ENCODE measurements at regions not wholly inside any gene's neighbourhood (a gene's known extent, or its start where the extent isn't known, plus 50 kb on each side); places are given as distances from the start of the nearest gene placed in this dataset.

GRCh38 chr6:16979677-16980370, 122.0 kb upstream of the STMND1 start:
- no peak for TF ChIP-seq POLR2A (IDR thresholded peaks at IDR 0.05)
- TF ChIP-seq CTCF (IDR thresholded peaks at IDR 0.05), result no peak
- intact Hi-C loops (cut with DNase I; ENCODE audit: low total_unique reads), result no loop called here
- no peak for DNase-seq (ENCODE audit: low spot score in 2 of 2)
- WGBS, 2 donors, result 88 to 90% methylated on average over 7 of the region's 7 CpGs
- H3K4me3 ChIP-seq (ENCODE audit: low read depth, poor library complexity, severe bottlenecking), result no peak overlapping the region

DNA sequence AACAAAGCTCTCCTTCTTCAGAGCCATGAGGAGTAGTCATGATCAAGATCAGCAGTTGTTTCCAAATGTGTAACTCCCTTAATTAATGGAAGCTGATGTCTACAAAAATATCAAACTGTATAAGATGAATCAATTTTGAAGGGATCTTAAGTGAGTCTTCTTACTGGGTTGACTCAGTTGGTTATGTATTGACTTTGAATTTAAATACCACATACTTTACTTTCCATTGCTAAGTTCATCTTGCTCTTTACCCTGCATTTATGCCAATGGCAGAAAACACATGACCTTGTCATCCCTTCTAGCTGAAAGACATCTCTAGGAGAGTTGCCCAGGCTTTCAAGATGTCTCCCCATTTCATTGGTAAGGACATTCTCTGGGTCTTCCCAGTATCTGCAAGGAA, 123.2 kb upstream of the STMND1 start:
- no peak for DNase-seq (ENCODE audit: low spot score in 2 of 2)
- H3K4me3 ChIP-seq (ENCODE audit: low read depth, poor library complexity, severe bottlenecking), result no peak overlapping the region
- intact Hi-C loops (cut with DNase I; ENCODE audit: low total_unique reads), result no loop called here
- TF ChIP-seq POLR2A (IDR thresholded peaks at IDR 0.05), result no peak
- TF ChIP-seq CTCF (IDR thresholded peaks at IDR 0.05), result no peak

DNA sequence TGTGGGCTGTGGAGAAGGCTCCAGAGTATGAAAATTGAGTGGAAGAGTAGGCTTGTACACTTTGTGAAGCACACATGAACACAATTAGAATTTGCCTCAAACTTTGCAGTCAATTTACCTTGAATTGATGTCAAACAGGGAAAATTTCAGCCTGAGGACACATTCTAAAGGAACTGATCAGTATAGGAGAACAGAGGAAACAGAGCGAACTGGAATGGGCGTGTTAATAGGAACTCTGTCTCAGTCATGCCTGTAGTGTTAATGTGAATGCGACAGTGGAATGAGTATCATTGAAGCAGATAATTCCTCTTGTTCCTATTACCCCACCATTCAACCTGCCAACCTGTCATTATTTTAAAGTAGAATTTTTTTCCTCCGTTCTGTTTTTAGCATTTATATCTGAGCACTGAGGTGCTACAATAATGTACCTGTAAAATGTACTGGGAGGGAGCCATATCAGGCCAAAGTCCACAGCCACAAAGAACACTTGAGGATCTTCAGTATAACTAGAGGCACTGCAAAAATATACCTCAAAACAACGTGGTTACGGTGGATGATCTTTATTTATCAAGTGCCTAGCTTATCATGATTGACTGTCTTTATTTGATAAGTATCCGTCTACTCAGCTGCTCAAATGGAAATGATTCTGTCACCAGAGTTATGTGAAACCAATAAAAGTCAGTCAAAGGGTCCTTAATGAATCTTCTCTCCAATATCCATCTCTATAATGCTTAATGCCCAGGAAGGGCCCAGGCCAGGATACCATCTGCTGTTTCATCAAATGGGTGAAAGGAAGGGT, 125.3 kb upstream of the STMND1 start:
- intact Hi-C loops (cut with DNase I; ENCODE audit: low total_unique reads), result no loop called here
- no peak overlapping the region for H3K4me3 ChIP-seq (ENCODE audit: low read depth, poor library complexity, severe bottlenecking)
- DNase-seq (ENCODE audit: low spot score in 2 of 2), result no peak
- TF ChIP-seq POLR2A (IDR thresholded peaks at IDR 0.05) (no peak), CTCF (IDR thresholded peaks at IDR 0.05) (no peak)
- 88 to 92% methylated on average over 7 of the region's 7 CpGs for WGBS, 2 donors

- 64 to 65% methylated on average over 6 of the region's 6 CpGs for WGBS, 2 donors
- intact Hi-C loops (cut with DNase I; ENCODE audit: low total_unique reads), result no loop called here
These were observed 127.0 kb upstream of the STMND1 start for GRCh38 chr6:16974704-16975359.

GRCh38 chr6:16974387-16974673, 127.5 kb upstream of the STMND1 start:
- TF ChIP-seq POLR2A (IDR thresholded peaks at IDR 0.05), result no peak
- no peak for TF ChIP-seq CTCF (IDR thresholded peaks at IDR 0.05)

More at GRCh38 chr6:16974704-16975359, 127.0 kb upstream of the STMND1 start:
- no peak overlapping the region for H3K4me3 ChIP-seq (ENCODE audit: low read depth, poor library complexity, severe bottlenecking)
- DNase-seq (ENCODE audit: low spot score in 2 of 2), result no peak
- no peak for TF ChIP-seq POLR2A (IDR thresholded peaks at IDR 0.05)
- TF ChIP-seq CTCF (IDR thresholded peaks at IDR 0.05), result no peak

More at GRCh38 chr6:16974387-16974673, 127.5 kb upstream of the STMND1 start:
- no peak overlapping the region for H3K4me3 ChIP-seq (ENCODE audit: low read depth, poor library complexity, severe bottlenecking)
- no peak for DNase-seq (ENCODE audit: low spot score in 2 of 2)
- intact Hi-C loops (cut with DNase I; ENCODE audit: low total_unique reads), result no loop called here
